Heart right ventricle (tissue), 16 donors: ENCODE measurements at regions not wholly inside any gene's neighbourhood (a gene's known extent, or its start where the extent isn't known, plus 50 kb on each side); places are given as distances from the start of the nearest gene placed in this dataset.

ENCODE experiments used
- ATAC-seq, 8 donors: fragments of 200-7000 bp; cut with Tn5 transposase; one replicate each; pipeline ENCODE4 v1.9.1; 2020; ENCODE audit warnings: mild to moderate bottlenecking in 8 of 8, moderate library complexity in 8 of 8, moderate number of reproducible peaks in 1 of 8
- DNase-seq, 2 donors: peaks; one replicate each; pipeline ENCODE4 v3.0.0-alpha.2; 2020
- H3K27ac ChIP-seq, 10 donors: fragments of 200-600 bp; sonication (generic) in 2 of 10; one replicate each; pipeline versions ENCODE4 v1.5.0 to v1.8.0; 2020 to 2022; ENCODE audit warnings: mild to moderate bottlenecking in 3 of 10
- H3K27me3 ChIP-seq, 7 donors: fragments of 200-600 bp; one replicate each; pipeline ENCODE4 v1.8.0; 2021 to 2022; ENCODE audit warnings: mild to moderate bottlenecking in 2 of 7
- H3K36me3 ChIP-seq, 9 donors: fragments of 200-600 bp; sonication (generic) in 1 of 9; one replicate each; pipeline versions ENCODE4 v1.5.0 to v1.8.0; 2020 to 2022; ENCODE audit warnings: mild to moderate bottlenecking in 2 of 9
- H3K4me1 ChIP-seq, 9 donors: fragments of 200-600 bp; sonication (generic) in 1 of 9; one replicate each; pipeline versions ENCODE4 v1.5.0 to v1.8.0; 2020 to 2022; ENCODE audit warnings: mild to moderate bottlenecking in 4 of 9
- H3K4me3 ChIP-seq, 10 donors: fragments of 200-600 bp; sonication (generic) in 2 of 10; one replicate each; pipeline versions ENCODE4 v1.5.0 to v1.8.0; 2020 to 2022; ENCODE audit warnings: mild to moderate bottlenecking in 7 of 10, moderate library complexity in 2 of 10
- H3K9me3 ChIP-seq, 11 donors: fragments of 200-600 bp in 10 of 11; sonication (generic) in 2 of 11; one replicate each; pipeline versions ENCODE4 v1.5.0 to v1.8.0; 2013 to 2022; ENCODE audit warnings: mild to moderate bottlenecking in 2 of 11, control low read depth in 1 of 11, moderate library complexity in 1 of 11
- CTCF ChIP-seq, 9 donors: fragments of 200-600 bp; sonication (generic) in 2 of 9; IDR thresholded peaks; one replicate each; pipeline versions ENCODE4 v1.5.0 to v1.8.0; 2021 to 2022; ENCODE audit warnings: antibody characterized with exemption in 9 of 9, mild to moderate bottlenecking in 5 of 9, moderate library complexity in 1 of 9
- WGBS, 2 donors: extraction: QIAGEN DNeasy Blood & Tissue Kit; methylation state at CpG; one replicate each; pipeline ENCODE4 v1.1.7; 2013; ENCODE audit warnings: inconsistent platforms in 1 of 2; 5-methylcytosine and 5-hydroxymethylcytosine counted together
- intact Hi-C, 10 donors: fragments of 100-400 bp; cut with DNase I; formaldehyde crosslinking; loops; one replicate each; pipeline versions ENCODE4 v1.11.1 to v1.14.2; 2022
- donor health status: Arrhythmogenic right ventricular cardiomyopathy.
- donor health status: ischemic (EF 13 %, LVEDD 7.1; RV severe dilation, severe dysfunction).
- donor health status: healthy with polysubstance abuse.
- donor health status: DM: no; HTN: yes; CAD: no.
- donor health status: DM: no; HTN: no; CAD: no.
- donor health status: ischemic (EF 25% LVEDD 6.9; RV normal size, moderate dysfunction).
- donor health status: ischemic (EF 25% LVEDD 5.7; RV mildly dilated, moderate dysfunction).
- donor health status: healthy.
- donor health status: DM: yes; HTN: yes; CAD: no.
- donor health status: Ischemic cardiomyopathy.
- donor health status: ischemic (EF 35%, LVEDD 5.7; RV mildly dilated, moderate dysfunction).
- donor health status: nonischemic (EF 11% LVEDD 7.7; RV severe dilation, severe dysfunction).
- donor health status: DM: yes; HTN: yes; CAD: no.
- donor health status: PGD.
- donor health status: ischemic (EF 29% LVEDD 5.4; RV normal size, mild dysfunction).
- donor health status: nonischemic (EF 23%, LVEDD 6.1; RV moderate dilation, normal function).

- DNase-seq (no peak), ATAC-seq (no peak)
- Histone ChIP-seq H3K27me3 (peaks cover 0 to 13% (median 3%) of the 10 kb centered on the region in 7 donors), H3K4me3 (no peak overlapping the region), H3K4me1 (no peaks in the 10 kb centered on the region), H3K9me3 (no peaks in the 10 kb centered on the region), H3K36me3 (no peaks in the 10 kb centered on the region), H3K27ac (no peak overlapping the region)
- 84 to 87% methylated on average over 18 of the region's 18 CpGs for WGBS, 2 donors
- intact Hi-C loops: no loop called here
- TF ChIP-seq CTCF (IDR thresholded peaks at IDR 0.05): no peak
These were observed 339.7 kb upstream of the IRX4 start for GRCh38 chr5:2222246-2222992.

- ATAC-seq: no peak
These were observed 338.7 kb upstream of the IRX4 start for GRCh38 chr5:2221450-2221849.

GRCh38 chr5:2220741-2221140 lies 338.0 kb upstream of the IRX4 start:
- Histone ChIP-seq H3K4me3 (no peak overlapping the region), H3K27me3 (peaks cover 0 to 17% (median 3%) of the 10 kb centered on the region in 7 donors), H3K9me3 (no peaks in the 10 kb centered on the region), H3K27ac (no peak overlapping the region), H3K4me1 (no peaks in the 10 kb centered on the region), H3K36me3 (no peaks in the 10 kb centered on the region)
- DNase-seq (no peak), ATAC-seq (no peak)
- WGBS, 2 donors: 77 to 79% methylated on average over 7 of the region's 7 CpGs
- TF ChIP-seq CTCF (IDR thresholded peaks at IDR 0.05): no peak
- intact Hi-C loops: no loop called here

More at GRCh38 chr5:2221450-2221849, 338.7 kb upstream of the IRX4 start:
- H3K9me3 ChIP-seq: no peaks in the 10 kb centered on the region
- TF ChIP-seq CTCF (IDR thresholded peaks at IDR 0.05): no peak
- WGBS, 2 donors: 75 to 77% methylated on average over 5 of the region's 5 CpGs
- intact Hi-C loops: no loop called here
- DNase-seq: no peak
- H3K36me3 ChIP-seq: no peaks in the 10 kb centered on the region
- H3K27ac ChIP-seq: no peak overlapping the region
- H3K27me3 ChIP-seq: peaks cover 0 to 13% (median 3%) of the 10 kb centered on the region in 7 donors
- no peak overlapping the region for H3K4me3 ChIP-seq
- H3K4me1 ChIP-seq: no peaks in the 10 kb centered on the region

GRCh38 chr5:2219149-2219776 lies 336.5 kb upstream of the IRX4 start:
- Histone ChIP-seq H3K27me3 (peaks cover 0 to 15% (median 7%) of the 10 kb centered on the region in 7 donors), H3K36me3 (no peaks in the 10 kb centered on the region), H3K27ac (no peak overlapping the region), H3K9me3 (no peaks in the 10 kb centered on the region), H3K4me3 (no peak overlapping the region), H3K4me1 (no peaks in the 10 kb centered on the region)
- DNase-seq (no peak), ATAC-seq (no peak)
- intact Hi-C loops: no loop called here
- WGBS, 2 donors: 91% methylated on average over 3 of the region's 3 CpGs
- no peak for TF ChIP-seq CTCF (IDR thresholded peaks at IDR 0.05)
